ENCODE measurements at regions not wholly inside any gene's neighbourhood (a gene's known extent, or its start where the extent isn't known, plus 50 kb on each side); places are given as distances from the start of the nearest gene placed in this dataset.
"Not testable (repeated sequence)": the region's sequence is repeated elsewhere in the genome, so short reads cannot be mapped to it uniquely, and the experiment has no call there.

- CTCF ChIA-PET, result interaction anchor here (0.7 to 2.4 kb wide), 3 partner anchors 11 to 324 kb away, joined by 3 to 17 read pairs (median 7); no protein-coding TSS in a partner anchor
- not testable (repeated sequence) for H3K27ac ChIP-seq (ENCODE audit: extremely low read depth, low read depth, low read length)
Measured at GRCh38 chr4:9692791-9693491, 88.5 kb upstream of the DRD5 start.

GRCh38 chr4:9694403-9694802 is 87.0 kb upstream of the DRD5 start:
- H3K4me1 ChIP-seq (ENCODE audit: control insufficient read depth, insufficient read depth, low read length); H3K4me3 ChIP-seq (ENCODE audit: low read depth, low read length); POLR2A ChIA-PET; H3K27ac ChIP-seq (ENCODE audit: extremely low read depth, low read depth, low read length); H3K36me3 ChIP-seq (ENCODE audit: control insufficient read depth in 2 of 2, insufficient read depth in 1 of 2, low read length in 2 of 2); H3K9me3 ChIP-seq (ENCODE audit: control insufficient read depth, insufficient read depth, low read depth, low read length); CTCF ChIA-PET: not testable (repeated sequence)

More at GRCh38 chr4:9692791-9693491, 88.5 kb upstream of the DRD5 start:
- H3K4me3 ChIP-seq (ENCODE audit: low read depth, low read length); H3K36me3 ChIP-seq (ENCODE audit: control insufficient read depth in 2 of 2, insufficient read depth in 1 of 2, low read length in 2 of 2); POLR2A ChIA-PET; H3K4me1 ChIP-seq (ENCODE audit: control insufficient read depth, insufficient read depth, low read length); H3K9me3 ChIP-seq (ENCODE audit: control insufficient read depth, insufficient read depth, low read depth, low read length): not testable (repeated sequence)

- H3K27ac ChIP-seq (ENCODE audit: extremely low read depth, low read depth, low read length); H3K4me1 ChIP-seq (ENCODE audit: control insufficient read depth, insufficient read depth, low read length); H3K4me3 ChIP-seq (ENCODE audit: low read depth, low read length); POLR2A ChIA-PET; H3K9me3 ChIP-seq (ENCODE audit: control insufficient read depth, insufficient read depth, low read depth, low read length); H3K36me3 ChIP-seq (ENCODE audit: control insufficient read depth in 2 of 2, insufficient read depth in 1 of 2, low read length in 2 of 2): not testable (repeated sequence)
- TF ChIP-seq CTCF (tag by site-specific recombination; IDR thresholded peaks at IDR 0.05), result 0 out of 2 replicates have a peak, but pooled peaks have one; percentile 28
- CTCF ChIA-PET, result interaction anchor here (0.6 kb wide), 1 partner anchor 319 kb away, joined by 3 read pairs; no protein-coding TSS in a partner anchor
Measured at GRCh38 chr4:9695994-9696393, 85.4 kb upstream of the DRD5 start.

GRCh38 chr4:9696561-9696960 is 84.9 kb upstream of the DRD5 start:
- POLR2A ChIA-PET; H3K27ac ChIP-seq (ENCODE audit: extremely low read depth, low read depth, low read length); H3K4me1 ChIP-seq (ENCODE audit: control insufficient read depth, insufficient read depth, low read length); H3K4me3 ChIP-seq (ENCODE audit: low read depth, low read length); H3K9me3 ChIP-seq (ENCODE audit: control insufficient read depth, insufficient read depth, low read depth, low read length); H3K36me3 ChIP-seq (ENCODE audit: control insufficient read depth in 2 of 2, insufficient read depth in 1 of 2, low read length in 2 of 2): not testable (repeated sequence)
- CTCF ChIA-PET, result interaction anchor here (0.6 kb wide), 1 partner anchor 319 kb away, joined by 3 read pairs; no protein-coding TSS in a partner anchor

GRCh38 chr4:9702019-9702418 is 79.4 kb upstream of the DRD5 start:
- H3K4me1 ChIP-seq (ENCODE audit: control insufficient read depth, insufficient read depth, low read length); H3K36me3 ChIP-seq (ENCODE audit: control insufficient read depth in 2 of 2, insufficient read depth in 1 of 2, low read length in 2 of 2); H3K4me3 ChIP-seq (ENCODE audit: low read depth, low read length); POLR2A ChIA-PET; H3K27ac ChIP-seq (ENCODE audit: extremely low read depth, low read depth, low read length); H3K9me3 ChIP-seq (ENCODE audit: control insufficient read depth, insufficient read depth, low read depth, low read length): not testable (repeated sequence)
- CTCF ChIA-PET, result interaction anchor here (0.7 to 3.6 kb wide), 2 partner anchors 313 to 1392 kb away, joined by 3 to 31 read pairs; no protein-coding TSS in a partner anchor

- H3K27ac ChIP-seq (ENCODE audit: extremely low read depth, low read depth, low read length); H3K9me3 ChIP-seq (ENCODE audit: control insufficient read depth, insufficient read depth, low read depth, low read length); H3K4me3 ChIP-seq (ENCODE audit: low read depth, low read length); H3K4me1 ChIP-seq (ENCODE audit: control insufficient read depth, insufficient read depth, low read length); POLR2A ChIA-PET; H3K36me3 ChIP-seq (ENCODE audit: control insufficient read depth in 2 of 2, insufficient read depth in 1 of 2, low read length in 2 of 2): not testable (repeated sequence)
- CTCF ChIA-PET, result interaction anchor here (2.6 to 3.6 kb wide), 2 partner anchors 11 to 312 kb away, joined by 17 to 31 read pairs; no protein-coding TSS in a partner anchor
Measured at GRCh38 chr4:9702696-9703095, 78.7 kb upstream of the DRD5 start.

GRCh38 chr4:9703391-9703790 is 78.0 kb upstream of the DRD5 start:
- H3K27ac ChIP-seq (ENCODE audit: extremely low read depth, low read depth, low read length), result no peak overlapping the region
- H3K4me1 ChIP-seq (ENCODE audit: control insufficient read depth, insufficient read depth, low read length), result no peaks in the 10 kb centered on the region
- H3K4me3 ChIP-seq (ENCODE audit: low read depth, low read length), result no peak overlapping the region
- ChIA-PET CTCF (interaction anchor here (0.6 to 3.6 kb wide), 13 partner anchors 8 to 873 kb away, joined by 3 to 31 read pairs (median 4); no protein-coding TSS in a partner anchor), POLR2A (no interaction called here)
- no peaks in the 10 kb centered on the region for H3K9me3 ChIP-seq (ENCODE audit: control insufficient read depth, insufficient read depth, low read depth, low read length)
- TF ChIP-seq SCRT2 (tag by site-specific recombination; IDR thresholded peaks at IDR 0.05), result 0 out of 2 replicates have a peak, but pooled peaks have one; percentile 16
- no peak for TF ChIP-seq ZNF549 (tag by site-specific recombination; IDR thresholded peaks at IDR 0.05)
- peak; percentile 62 for TF ChIP-seq ZNF654 (tag by site-specific recombination; IDR thresholded peaks at IDR 0.05; ENCODE audit: low read depth)
- no peaks in the 10 kb centered on the region for H3K36me3 ChIP-seq (ENCODE audit: control insufficient read depth in 2 of 2, insufficient read depth in 1 of 2, low read length in 2 of 2)

- POLR2A ChIA-PET; H3K4me1 ChIP-seq (ENCODE audit: control insufficient read depth, insufficient read depth, low read length); H3K36me3 ChIP-seq (ENCODE audit: control insufficient read depth in 2 of 2, insufficient read depth in 1 of 2, low read length in 2 of 2); H3K9me3 ChIP-seq (ENCODE audit: control insufficient read depth, insufficient read depth, low read depth, low read length); H3K4me3 ChIP-seq (ENCODE audit: low read depth, low read length); H3K27ac ChIP-seq (ENCODE audit: extremely low read depth, low read depth, low read length): not testable (repeated sequence)
- CTCF ChIA-PET, result interaction anchor here (0.6 to 3.6 kb wide), 14 partner anchors 8 to 873 kb away, joined by 3 to 31 read pairs (median 4); no protein-coding TSS in a partner anchor
Measured at GRCh38 chr4:9704126-9704525, 77.3 kb upstream of the DRD5 start.

Data from HEK293 (cell line).